Keratinocyte (primary cell): ENCODE measurements at regions not wholly inside any gene's neighbourhood (a gene's known extent, or its start where the extent isn't known, plus 50 kb on each side); places are given as distances from the start of the nearest gene placed in this dataset.

Experiments used
- EZH2 ChIP-seq: IDR thresholded peaks from one replicate; pipeline ENCODE4 v1.6.1; 2012; ENCODE audit warnings: inconsistent platforms, mild to moderate bottlenecking, low read length, moderate library complexity
- TF ChIP-seq, protein P1 (sequence below), 3 experiments: IDR thresholded peaks in 1 of 3; conservative IDR thresholded peaks in 1 of 3; optimal IDR thresholded peaks in 1 of 3; 2 replicates in 2 of 3; 3 replicates in 1 of 3; pipeline versions ENCODE3 to v1.5.1; 2011; ENCODE audit warnings: low read length in 3 of 3, mild to moderate bottlenecking in 3 of 3, moderate library complexity in 2 of 3, control low read depth in 1 of 3, inconsistent platforms in 1 of 3; ENCODE audit not compliant: insufficient read depth in 2 of 3; ENCODE audit errors: extremely low read depth in 1 of 3

GRCh38 chr19:30871979-30872378, 477.3 kb downstream of the TSHZ3 start:
- TF ChIP-seq, protein P1, sequence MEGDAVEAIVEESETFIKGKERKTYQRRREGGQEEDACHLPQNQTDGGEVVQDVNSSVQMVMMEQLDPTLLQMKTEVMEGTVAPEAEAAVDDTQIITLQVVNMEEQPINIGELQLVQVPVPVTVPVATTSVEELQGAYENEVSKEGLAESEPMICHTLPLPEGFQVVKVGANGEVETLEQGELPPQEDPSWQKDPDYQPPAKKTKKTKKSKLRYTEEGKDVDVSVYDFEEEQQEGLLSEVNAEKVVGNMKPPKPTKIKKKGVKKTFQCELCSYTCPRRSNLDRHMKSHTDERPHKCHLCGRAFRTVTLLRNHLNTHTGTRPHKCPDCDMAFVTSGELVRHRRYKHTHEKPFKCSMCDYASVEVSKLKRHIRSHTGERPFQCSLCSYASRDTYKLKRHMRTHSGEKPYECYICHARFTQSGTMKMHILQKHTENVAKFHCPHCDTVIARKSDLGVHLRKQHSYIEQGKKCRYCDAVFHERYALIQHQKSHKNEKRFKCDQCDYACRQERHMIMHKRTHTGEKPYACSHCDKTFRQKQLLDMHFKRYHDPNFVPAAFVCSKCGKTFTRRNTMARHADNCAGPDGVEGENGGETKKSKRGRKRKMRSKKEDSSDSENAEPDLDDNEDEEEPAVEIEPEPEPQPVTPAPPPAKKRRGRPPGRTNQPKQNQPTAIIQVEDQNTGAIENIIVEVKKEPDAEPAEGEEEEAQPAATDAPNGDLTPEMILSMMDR (optimal IDR thresholded peaks at IDR 0.05 in 1 of 3, IDR thresholded peaks at IDR 0.05 in 1 of 3, conservative IDR thresholded peaks at IDR 0.05 in 1 of 3; ENCODE audit: extremely low read depth in 1 of 3, insufficient read depth in 2 of 3, low read length in 3 of 3) = no peak
- no peak for TF ChIP-seq EZH2
